ENCODE measurements at regions not wholly inside any gene's neighbourhood (a gene's known extent, or its start where the extent isn't known, plus 50 kb on each side); places are given as distances from the start of the nearest gene placed in this dataset.

DNA sequence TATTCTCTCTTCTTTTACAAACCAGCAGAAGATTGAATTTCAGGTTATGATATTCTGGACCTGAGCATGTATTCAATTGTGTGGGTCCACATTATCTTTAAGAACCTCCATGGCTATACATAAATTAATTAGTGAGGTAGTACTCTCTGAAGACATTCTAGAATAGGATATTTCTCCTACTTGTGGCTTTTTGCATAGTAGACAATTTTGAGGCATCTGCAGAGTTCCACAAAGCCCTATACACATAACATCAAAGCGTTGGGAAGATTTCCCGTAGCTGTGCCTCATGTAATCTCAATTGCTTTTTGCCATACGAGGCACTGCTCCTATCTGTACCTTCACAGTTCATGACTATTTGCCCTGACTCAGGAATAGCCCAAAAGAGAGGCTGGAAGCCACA, 395.4 kb upstream of the RGS17 start:
- TF ChIP-seq POLR2AphosphoS5 (IDR thresholded peaks at IDR 0.05), result no peak
- TF ChIP-seq POLR2A (IDR thresholded peaks at IDR 0.05), result no peak
- TF ChIP-seq, protein P1, sequence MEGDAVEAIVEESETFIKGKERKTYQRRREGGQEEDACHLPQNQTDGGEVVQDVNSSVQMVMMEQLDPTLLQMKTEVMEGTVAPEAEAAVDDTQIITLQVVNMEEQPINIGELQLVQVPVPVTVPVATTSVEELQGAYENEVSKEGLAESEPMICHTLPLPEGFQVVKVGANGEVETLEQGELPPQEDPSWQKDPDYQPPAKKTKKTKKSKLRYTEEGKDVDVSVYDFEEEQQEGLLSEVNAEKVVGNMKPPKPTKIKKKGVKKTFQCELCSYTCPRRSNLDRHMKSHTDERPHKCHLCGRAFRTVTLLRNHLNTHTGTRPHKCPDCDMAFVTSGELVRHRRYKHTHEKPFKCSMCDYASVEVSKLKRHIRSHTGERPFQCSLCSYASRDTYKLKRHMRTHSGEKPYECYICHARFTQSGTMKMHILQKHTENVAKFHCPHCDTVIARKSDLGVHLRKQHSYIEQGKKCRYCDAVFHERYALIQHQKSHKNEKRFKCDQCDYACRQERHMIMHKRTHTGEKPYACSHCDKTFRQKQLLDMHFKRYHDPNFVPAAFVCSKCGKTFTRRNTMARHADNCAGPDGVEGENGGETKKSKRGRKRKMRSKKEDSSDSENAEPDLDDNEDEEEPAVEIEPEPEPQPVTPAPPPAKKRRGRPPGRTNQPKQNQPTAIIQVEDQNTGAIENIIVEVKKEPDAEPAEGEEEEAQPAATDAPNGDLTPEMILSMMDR (IDR thresholded peaks at IDR 0.05), result no peak
- intact Hi-C loops (cut with DNase I), result no loop called here
- Histone ChIP-seq H3K9me3 (no peaks in the 10 kb centered on the region), H3K36me3 (no peaks in the 10 kb centered on the region), H3K4me1 (replicated peaks) (no peaks in the 10 kb centered on the region), H3K27ac (no peak overlapping the region), H3K27me3 (replicated peaks; ENCODE audit: insufficient read depth) (no peaks in the 10 kb centered on the region), H3K4me3 (no peak overlapping the region)
- no peak for DNase-seq (ENCODE audit: low spot score)
- 75% methylated on average over 3 of the region's 3 CpGs for WGBS

- intact Hi-C loops (cut with DNase I), result no loop called here
Measured at GRCh38 chr6:153525998-153526397, 394.9 kb upstream of the RGS17 start.

DNA sequence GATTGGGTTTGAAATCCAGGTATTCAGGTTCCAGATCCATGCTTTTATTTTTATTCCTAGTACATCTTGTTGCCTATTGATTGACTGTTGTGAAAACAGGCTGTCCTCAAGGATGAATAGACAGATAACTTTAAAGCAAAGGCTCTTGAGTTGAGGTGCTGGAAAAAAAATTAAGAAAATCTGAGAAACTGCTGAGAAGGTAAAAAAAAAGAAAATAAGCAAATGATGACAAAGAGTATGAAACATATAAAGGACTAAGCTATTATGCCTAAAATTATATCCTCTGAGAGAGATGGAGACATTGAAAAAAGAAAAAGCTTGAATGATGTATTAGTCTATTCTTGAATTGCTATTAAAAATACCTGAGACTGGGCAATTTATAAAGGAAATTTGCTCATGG, 392.3 kb upstream of the RGS17 start:
- intact Hi-C loops (cut with DNase I), result no loop called here
- H3K36me3 ChIP-seq, result no peaks in the 10 kb centered on the region
- DNase-seq (ENCODE audit: low spot score), result no peak
- TF ChIP-seq, protein P1 (IDR thresholded peaks at IDR 0.05), result no peak
- TF ChIP-seq POLR2AphosphoS5 (IDR thresholded peaks at IDR 0.05) (no peak), POLR2A (IDR thresholded peaks at IDR 0.05) (no peak)
- no peak overlapping the region for H3K27ac ChIP-seq
- no peak overlapping the region for H3K4me3 ChIP-seq
- no peaks in the 10 kb centered on the region for H3K9me3 ChIP-seq
- no peaks in the 10 kb centered on the region for H3K4me1 ChIP-seq (replicated peaks)
- H3K27me3 ChIP-seq (replicated peaks; ENCODE audit: insufficient read depth), result no peaks in the 10 kb centered on the region

More at GRCh38 chr6:153525998-153526397, 394.9 kb upstream of the RGS17 start:
- 55% methylated on average over 1 of the region's 1 CpG for WGBS
- Histone ChIP-seq H3K4me3 (no peak overlapping the region), H3K27ac (no peak overlapping the region), H3K27me3 (replicated peaks; ENCODE audit: insufficient read depth) (no peaks in the 10 kb centered on the region), H3K4me1 (replicated peaks) (no peaks in the 10 kb centered on the region), H3K36me3 (no peaks in the 10 kb centered on the region), H3K9me3 (no peaks in the 10 kb centered on the region)
- DNase-seq (ENCODE audit: low spot score), result no peak
- TF ChIP-seq POLR2AphosphoS5 (IDR thresholded peaks at IDR 0.05) (no peak), POLR2A (IDR thresholded peaks at IDR 0.05) (no peak)
- TF ChIP-seq, protein P1 (IDR thresholded peaks at IDR 0.05), result no peak

DNA sequence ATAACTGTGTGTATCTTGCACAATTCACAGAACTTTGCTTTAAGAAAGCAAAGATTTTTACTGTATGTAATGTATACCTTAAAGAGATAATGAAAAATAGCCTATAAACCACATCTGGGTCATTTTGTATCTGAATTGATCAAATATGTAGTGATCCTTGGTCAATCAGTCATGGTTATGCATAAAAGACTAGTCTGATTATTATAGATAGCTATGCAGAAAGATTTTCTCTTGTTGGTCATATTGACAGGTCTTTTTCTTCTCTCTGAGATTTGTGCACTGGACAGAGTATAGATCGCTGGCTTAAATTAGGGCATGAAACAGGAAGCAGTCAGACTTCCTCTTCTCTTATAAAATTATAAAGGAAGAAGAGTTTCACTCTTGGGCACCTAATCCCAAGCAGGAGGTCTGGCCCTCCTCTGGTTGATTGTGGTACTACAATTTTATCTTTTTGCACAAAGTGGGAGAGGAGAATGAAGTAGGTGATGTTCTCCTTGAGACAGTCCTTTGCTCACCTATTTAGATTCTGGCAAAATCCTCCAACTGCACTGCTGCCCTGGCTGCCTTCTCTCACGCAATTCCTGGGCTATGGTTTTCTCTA, 380.9 kb upstream of the RGS17 start:
- TF ChIP-seq, protein P1 (IDR thresholded peaks at IDR 0.05), result peak; percentile 12 to 55 (median 45)
- TF ChIP-seq POLR2AphosphoS5 (IDR thresholded peaks at IDR 0.05), result no peak
- H3K27ac ChIP-seq, result no peak overlapping the region
- peak; percentile 7 for DNase-seq (ENCODE audit: low spot score)
- H3K4me1 ChIP-seq (replicated peaks), result no peaks in the 10 kb centered on the region
- no peaks in the 10 kb centered on the region for H3K27me3 ChIP-seq (replicated peaks; ENCODE audit: insufficient read depth)
- no peaks in the 10 kb centered on the region for H3K36me3 ChIP-seq
- H3K4me3 ChIP-seq, result no peak overlapping the region
- intact Hi-C loops (cut with DNase I), result loop anchor here (5.0 kb wide), 1 partner anchor 480 kb away; no protein-coding TSS in a partner anchor
- WGBS, result 57% methylated on average over 2 of the region's 2 CpGs
- H3K9me3 ChIP-seq, result no peaks in the 10 kb centered on the region

- Histone ChIP-seq H3K4me1 (replicated peaks) (no peaks in the 10 kb centered on the region), H3K27ac (no peak overlapping the region), H3K4me3 (no peak overlapping the region), H3K36me3 (no peaks in the 10 kb centered on the region), H3K27me3 (replicated peaks; ENCODE audit: insufficient read depth) (no peaks in the 10 kb centered on the region), H3K9me3 (no peaks in the 10 kb centered on the region)
- intact Hi-C loops (cut with DNase I), result no loop called here
- DNase-seq (ENCODE audit: low spot score), result no peak
- TF ChIP-seq POLR2A (IDR thresholded peaks at IDR 0.05) (no peak), POLR2AphosphoS5 (IDR thresholded peaks at IDR 0.05) (no peak)
- TF ChIP-seq, protein P1 (IDR thresholded peaks at IDR 0.05), result no peak
- whole genome bisulfite sequencing, result 91% methylated on average over 4 of the region's 4 CpGs
Measured at GRCh38 chr6:153503810-153504209, 372.7 kb upstream of the RGS17 start.

Measured in prostate gland (tissue), 2 donors.